IMR-90 (cell line): ENCODE measurements at regions not wholly inside any gene's neighbourhood (a gene's known extent, or its start where the extent isn't known, plus 50 kb on each side); places are given as distances from the start of the nearest gene placed in this dataset.

Source experiments
- ATAC-seq: fragments of 200-7000 bp; cut with Tn5 transposase; 2 replicates; pipeline ENCODE4 v1.9.1; 2020; ENCODE audit warnings: low read depth, mild to moderate bottlenecking, moderate library complexity
- BruUV-seq: library from RNA; stranded (reverse); fragments of 400-500 nt; replicated peaks from 2 replicates; lab custom pipeline; 2021; lab: Mats Ljungman, UMichigan
- CTCF ChIA-PET: fragments of 300-600 bp; formaldehyde crosslinking; extraction: SDS; loops from one replicate; lab custom pipeline; 2021; ENCODE audit warnings: antibody characterized with exemption; lab: Yijun Ruan, JAX
- POLR2A ChIA-PET: fragments of 300-600 bp; sonication (Branson Sonifier 250); formaldehyde crosslinking; loops from one replicate; lab custom pipeline; 2022; ENCODE audit warnings: antibody characterized with exemption; ENCODE audit not compliant: unreplicated experiment; lab: Charles Lee
- DNase-seq: peaks from one replicate; pipeline ENCODE4 v3.0.0; 2013
- H2AFZ ChIP-seq: replicated peaks from 2 replicates; pipeline ENCODE3; 2013; ENCODE audit warnings: low read length, mild to moderate bottlenecking; ENCODE audit not compliant: poor library complexity
- H2AK5ac ChIP-seq: 2 replicates; pipeline ENCODE4 v1.6.1; 2013; ENCODE audit warnings: low read depth, low read length, inconsistent platforms
- H2AK9ac ChIP-seq: replicated peaks from 2 replicates; pipeline ENCODE3; 2013; ENCODE audit warnings: mild to moderate bottlenecking, low read depth, low read length, moderate library complexity; ENCODE audit not compliant: poor library complexity
- H2BK120ac ChIP-seq: 2 replicates; pipeline ENCODE4 v1.6.1; 2013; ENCODE audit warnings: low read depth, low read length, inconsistent platforms
- H2BK15ac ChIP-seq: 3 replicates; pipeline ENCODE4 v1.6.1; 2013; ENCODE audit warnings: low read depth, low read length, inconsistent platforms
- H2BK20ac ChIP-seq: 2 replicates; pipeline ENCODE4 v1.6.1; 2013; ENCODE audit warnings: low read depth, mild to moderate bottlenecking, inconsistent platforms, low read length, moderate library complexity
- H2BK5ac ChIP-seq: 2 replicates; pipeline ENCODE4 v1.6.1; 2013; ENCODE audit warnings: mild to moderate bottlenecking, low read depth, low read length, inconsistent platforms; ENCODE audit not compliant: poor library complexity, severe bottlenecking
- H3K14ac ChIP-seq: replicated peaks from 2 replicates; pipeline ENCODE4 v1.6.1; 2013; ENCODE audit warnings: low read depth, low read length, inconsistent platforms
- H3K18ac ChIP-seq: 2 replicates; pipeline ENCODE4 v1.6.1; 2013; ENCODE audit warnings: low read depth, low read length, control low read depth
- H3K23ac ChIP-seq: 2 replicates; pipeline ENCODE4 v1.6.1; 2013; ENCODE audit warnings: low read depth, low read length, inconsistent platforms
- H3K27ac ChIP-seq: 2 replicates; pipeline ENCODE4 v1.5.1; 2013; ENCODE audit warnings: mild to moderate bottlenecking, control low read depth, low read length; ENCODE audit not compliant: insufficient read depth
- H3K27me3 ChIP-seq: 2 replicates; pipeline ENCODE4 v1.6.1; 2013; ENCODE audit warnings: low read length; ENCODE audit not compliant: control insufficient read depth, insufficient read depth
- H3K36me3 ChIP-seq: 2 replicates; pipeline ENCODE4 v1.6.1; 2013; ENCODE audit warnings: low read length, mixed read lengths; ENCODE audit not compliant: control insufficient read depth, insufficient read depth
- H3K4ac ChIP-seq: 2 replicates; pipeline ENCODE4 v1.6.1; 2013; ENCODE audit warnings: low read depth, low read length, inconsistent platforms
- H3K4me1 ChIP-seq: 2 replicates; pipeline ENCODE4 v1.6.1; 2013; ENCODE audit warnings: low read length, mixed read lengths; ENCODE audit not compliant: control insufficient read depth, insufficient read depth
- H3K4me2 ChIP-seq: 2 replicates; pipeline ENCODE4 v1.6.1; 2013; ENCODE audit warnings: low read depth, mild to moderate bottlenecking, control low read depth, low read length, moderate library complexity
- H3K4me3 ChIP-seq: 2 replicates; pipeline ENCODE4 v1.5.1; 2013; ENCODE audit warnings: low read depth, mild to moderate bottlenecking, control low read depth, low read length, moderate library complexity; ENCODE audit not compliant: insufficient read depth
- H3K56ac ChIP-seq: 2 replicates; pipeline ENCODE4 v1.6.1; 2013; ENCODE audit warnings: low read length, inconsistent platforms; ENCODE audit not compliant: insufficient read depth; ENCODE audit errors: extremely low read depth
- H3K79me1 ChIP-seq, 2 experiments: 2 replicates each; pipeline ENCODE4 v1.6.1; 2013; ENCODE audit warnings: low read length in 2 of 2, inconsistent platforms in 1 of 2, low read depth in 1 of 2
- H3K9ac ChIP-seq: 2 replicates; pipeline ENCODE4 v1.6.1; 2013; ENCODE audit warnings: low read depth, low read length, control low read depth
- H3K9me1 ChIP-seq: 2 replicates; pipeline ENCODE4 v1.6.1; 2013; ENCODE audit warnings: low read length, inconsistent platforms; ENCODE audit not compliant: insufficient read depth
- H3K9me3 ChIP-seq: 2 replicates; pipeline ENCODE4 v1.6.1; 2013; ENCODE audit warnings: low read length; ENCODE audit not compliant: control insufficient read depth, insufficient read depth
- H4K20me1 ChIP-seq: 2 replicates; pipeline ENCODE4 v1.6.1; 2013; ENCODE audit warnings: low read length, inconsistent platforms; ENCODE audit not compliant: insufficient read depth
- H4K5ac ChIP-seq: 2 replicates; pipeline ENCODE4 v1.6.1; 2013; ENCODE audit warnings: mild to moderate bottlenecking, low read depth, low read length, control low read depth
- H4K8ac ChIP-seq, 2 experiments: 2 replicates each; pipeline ENCODE4 v1.6.1; 2013; ENCODE audit warnings: low read depth in 2 of 2, low read length in 2 of 2, control low read depth in 1 of 2, inconsistent platforms in 1 of 2
- H4K91ac ChIP-seq: 2 replicates; pipeline ENCODE4 v1.6.1; 2013; ENCODE audit warnings: low read depth, low read length, inconsistent platforms; ENCODE audit not compliant: insufficient read depth
- CHD1 ChIP-seq: IDR thresholded peaks from 2 replicates; pipeline ENCODE4 v1.6.1; 2012; ENCODE audit warnings: low read depth, low read length, improper control_type of control experiment
- FOS ChIP-seq: fragments of 150-350 bp; IDR thresholded peaks from 2 replicates; pipeline ENCODE4 v1.6.1; 2016; ENCODE audit warnings: low read depth, low read length
- MAZ ChIP-seq: IDR thresholded peaks from 2 replicates; pipeline ENCODE4 v1.6.1; 2012; ENCODE audit warnings: low read depth, mild to moderate bottlenecking, low read length, improper control_type of control experiment, moderate library complexity, borderline replicate concordance
- NFE2L2 ChIP-seq: fragments of 150-350 bp; IDR thresholded peaks from 2 replicates; pipeline ENCODE4 v1.6.1; 2016; ENCODE audit warnings: low read depth, mild to moderate bottlenecking, low read length
- POLR2A ChIP-seq: IDR thresholded peaks from 2 replicates; pipeline ENCODE4 v1.6.1; 2012; ENCODE audit warnings: mild to moderate bottlenecking, low read depth, low read length
- RCOR1 ChIP-seq: IDR thresholded peaks from 2 replicates; pipeline ENCODE4 v1.6.1; 2012; ENCODE audit warnings: mild to moderate bottlenecking, low read length, improper control_type of control experiment; ENCODE audit not compliant: insufficient replicate concordance
- WGBS, 2 experiments: methylation state at CpG; one replicate each; pipeline versions ENCODE4 v1.1.5 to v1.1.7; 2013; ENCODE audit warnings: missing lambda C conversion rate in 2 of 2; ENCODE audit not compliant: insufficient read length in 1 of 2; ENCODE audit errors: extremely low coverage in 2 of 2; 5-methylcytosine and 5-hydroxymethylcytosine counted together
- dilution Hi-C: fragments of 300-500 bp; cut with HindIII; formaldehyde crosslinking; loops from one replicate; pipeline ENCODE4 v1.14.3; 2018; ENCODE audit warnings: low sequenced_read_pairs; ENCODE audit not compliant: unreplicated experiment
- in situ Hi-C: fragments of 300-500 bp; cut with MboI; formaldehyde crosslinking; loops from 3 replicates; pipeline ENCODE4 v1.14.3; 2019; ENCODE audit warnings: low sequenced_read_pairs, inconsistent platforms, mixed read lengths
- intact Hi-C: fragments of 100-400 bp; cut with micrococcal nuclease; formaldehyde crosslinking; loops from 2 replicates; pipeline ENCODE4 v1.10.0; 2022
- TF ChIP-seq, protein P1 (sequence below): conservative IDR thresholded peaks from 2 replicates; pipeline ENCODE4 v1.5.1; 2012; ENCODE audit warnings: mild to moderate bottlenecking, low read depth, low read length, improper control_type of control experiment
- TF ChIP-seq, protein P2 (sequence below): fragments of 150-350 bp; IDR thresholded peaks from 2 replicates; pipeline ENCODE4 v1.6.1; 2016; ENCODE audit warnings: low read depth, mild to moderate bottlenecking, low read length, moderate library complexity, borderline replicate concordance

DNA sequence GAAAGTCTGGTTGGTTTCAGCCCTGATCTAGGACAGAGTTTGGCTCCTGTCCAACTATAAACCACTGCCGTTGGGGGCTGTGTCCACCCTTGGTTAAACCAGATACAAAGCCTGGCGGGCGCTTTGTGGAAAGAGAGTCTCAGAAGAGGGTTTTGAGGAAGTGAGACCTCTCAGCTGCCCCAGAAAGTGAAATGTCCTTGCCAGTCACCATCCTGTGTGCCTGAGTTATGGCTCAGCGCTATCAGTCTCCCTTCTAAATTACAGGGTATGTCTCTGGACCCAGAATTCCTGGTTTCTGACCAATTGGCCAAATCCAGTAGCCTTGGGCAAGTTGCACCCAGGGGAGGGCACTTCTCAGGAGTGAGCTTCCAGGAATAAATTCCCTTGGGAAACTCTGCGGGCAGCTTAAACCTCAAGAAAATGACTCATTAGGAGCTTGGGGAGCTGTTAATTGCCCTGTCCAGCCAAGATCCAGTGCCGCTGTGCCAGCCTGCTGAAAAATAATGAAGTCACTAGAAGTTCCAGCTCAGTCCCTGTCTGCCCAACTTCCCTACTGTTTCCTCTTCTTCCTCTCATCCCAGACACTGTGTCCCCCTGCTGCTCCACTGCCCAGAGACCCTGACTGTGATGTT lies 66.7 kb upstream of the PDZD8 start:
- H3K4me3 ChIP-seq, result no peak overlapping the region
- no TSS peak for BruUV-seq
- no peak overlapping the region for H2BK15ac ChIP-seq
- H3K56ac ChIP-seq, result no peak overlapping the region
- no peaks in the 10 kb centered on the region for H3K79me1 ChIP-seq
- no peak overlapping the region for H3K14ac ChIP-seq
- H2AK9ac ChIP-seq, result no peak overlapping the region
- no peak overlapping the region for H4K8ac ChIP-seq
- H3K27me3 ChIP-seq, result no peaks in the 10 kb centered on the region
- no peak overlapping the region for H2BK5ac ChIP-seq
- H3K4ac ChIP-seq, result no peak overlapping the region
- no peak overlapping the region for H4K5ac ChIP-seq
- H3K36me3 ChIP-seq, result no peaks in the 10 kb centered on the region
- DNase-seq (no peak), ATAC-seq (no peak)
- no peak overlapping the region for H3K9ac ChIP-seq
- in situ Hi-C loops (no loop called here), intact Hi-C loops (loop anchor here (2.0 to 10.0 kb wide), 2 partner anchors 227 to 799 kb away; no protein-coding TSS in a partner anchor), dilution Hi-C loops (no loop called here)
- H3K9me3 ChIP-seq, result no peaks in the 10 kb centered on the region
- WGBS, 2 experiments, result 39% methylated on average over 2 of the region's 6 CpGs; no CpG with 5 or more reads in 1 of the 2 experiments
- no peak overlapping the region for H3K23ac ChIP-seq
- POLR2A ChIA-PET, result no interaction called here
- no peak overlapping the region for H2AFZ ChIP-seq
- no peak overlapping the region for H2BK20ac ChIP-seq
- H4K20me1 ChIP-seq, result no peaks in the 10 kb centered on the region
- no peak overlapping the region for H4K91ac ChIP-seq
- no peak overlapping the region for H3K18ac ChIP-seq
- CTCF ChIA-PET, result interaction anchor here (0.6 to 2.3 kb wide), 5 partner anchors 10 to 225 kb away, joined by 3 to 11 read pairs (median 4); no protein-coding TSS in a partner anchor
- H3K4me1 ChIP-seq, result no peaks in the 10 kb centered on the region
- no peak overlapping the region for H2AK5ac ChIP-seq
- H3K27ac ChIP-seq, result no peak overlapping the region
- TF ChIP-seq, protein P1, sequence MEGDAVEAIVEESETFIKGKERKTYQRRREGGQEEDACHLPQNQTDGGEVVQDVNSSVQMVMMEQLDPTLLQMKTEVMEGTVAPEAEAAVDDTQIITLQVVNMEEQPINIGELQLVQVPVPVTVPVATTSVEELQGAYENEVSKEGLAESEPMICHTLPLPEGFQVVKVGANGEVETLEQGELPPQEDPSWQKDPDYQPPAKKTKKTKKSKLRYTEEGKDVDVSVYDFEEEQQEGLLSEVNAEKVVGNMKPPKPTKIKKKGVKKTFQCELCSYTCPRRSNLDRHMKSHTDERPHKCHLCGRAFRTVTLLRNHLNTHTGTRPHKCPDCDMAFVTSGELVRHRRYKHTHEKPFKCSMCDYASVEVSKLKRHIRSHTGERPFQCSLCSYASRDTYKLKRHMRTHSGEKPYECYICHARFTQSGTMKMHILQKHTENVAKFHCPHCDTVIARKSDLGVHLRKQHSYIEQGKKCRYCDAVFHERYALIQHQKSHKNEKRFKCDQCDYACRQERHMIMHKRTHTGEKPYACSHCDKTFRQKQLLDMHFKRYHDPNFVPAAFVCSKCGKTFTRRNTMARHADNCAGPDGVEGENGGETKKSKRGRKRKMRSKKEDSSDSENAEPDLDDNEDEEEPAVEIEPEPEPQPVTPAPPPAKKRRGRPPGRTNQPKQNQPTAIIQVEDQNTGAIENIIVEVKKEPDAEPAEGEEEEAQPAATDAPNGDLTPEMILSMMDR, result no peak
- TF ChIP-seq NFE2L2 (no peak), RCOR1 (no peak), FOS (no peak), MAZ (no peak), POLR2A (no peak), CHD1 (no peak)
- TF ChIP-seq, protein P2, sequence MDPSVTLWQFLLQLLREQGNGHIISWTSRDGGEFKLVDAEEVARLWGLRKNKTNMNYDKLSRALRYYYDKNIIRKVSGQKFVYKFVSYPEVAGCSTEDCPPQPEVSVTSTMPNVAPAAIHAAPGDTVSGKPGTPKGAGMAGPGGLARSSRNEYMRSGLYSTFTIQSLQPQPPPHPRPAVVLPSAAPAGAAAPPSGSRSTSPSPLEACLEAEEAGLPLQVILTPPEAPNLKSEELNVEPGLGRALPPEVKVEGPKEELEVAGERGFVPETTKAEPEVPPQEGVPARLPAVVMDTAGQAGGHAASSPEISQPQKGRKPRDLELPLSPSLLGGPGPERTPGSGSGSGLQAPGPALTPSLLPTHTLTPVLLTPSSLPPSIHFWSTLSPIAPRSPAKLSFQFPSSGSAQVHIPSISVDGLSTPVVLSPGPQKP, result no peak
- H3K9me1 ChIP-seq, result no peaks in the 10 kb centered on the region
- no peak overlapping the region for H3K4me2 ChIP-seq
- no peak overlapping the region for H2BK120ac ChIP-seq
